Parathyroid adenoma (tissue), 2 donors: ENCODE measurements at regions not wholly inside any gene's neighbourhood (a gene's known extent, or its start where the extent isn't known, plus 50 kb on each side); places are given as distances from the start of the nearest gene placed in this dataset.

Source experiments
- H2AFZ ChIP-seq: fragments of 300-600 bp; sonication (generic); one replicate; pipeline ENCODE4 v1.7.0; 2017; ENCODE audit warnings: antibody characterized with exemption, mild to moderate bottlenecking
- H3K27ac ChIP-seq: fragments of 300-600 bp; sonication (generic); one replicate; pipeline ENCODE4 v1.7.0; 2017
- H3K27me3 ChIP-seq: fragments of 300-600 bp; sonication (generic); one replicate; pipeline ENCODE4 v1.7.0; 2017; ENCODE audit warnings: low read length; ENCODE audit not compliant: control insufficient read depth, insufficient read depth
- H3K36me3 ChIP-seq: fragments of 300-600 bp; sonication (generic); one replicate; pipeline ENCODE4 v1.7.0; 2017; ENCODE audit warnings: low read length; ENCODE audit not compliant: control insufficient read depth, insufficient read depth
- H3K4me1 ChIP-seq: fragments of 300-600 bp; sonication (generic); one replicate; pipeline ENCODE4 v1.7.0; 2017; ENCODE audit warnings: control low read depth
- H3K4me2 ChIP-seq: fragments of 300-600 bp; sonication (generic); one replicate; pipeline ENCODE4 v1.7.0; 2017; ENCODE audit warnings: low read length
- H3K4me3 ChIP-seq: fragments of 300-600 bp; sonication (generic); one replicate; pipeline ENCODE4 v1.7.0; 2017; ENCODE audit warnings: low read depth, low read length
- H3K79me2 ChIP-seq: fragments of 300-600 bp; sonication (generic); one replicate; pipeline ENCODE4 v1.7.0; 2017; ENCODE audit warnings: control low read depth
- H3K9ac ChIP-seq: fragments of 300-600 bp; sonication (generic); one replicate; pipeline ENCODE4 v1.7.0; 2017; ENCODE audit warnings: mild to moderate bottlenecking
- H3K9me3 ChIP-seq: fragments of 300-600 bp; sonication (generic); one replicate; pipeline ENCODE4 v1.7.0; 2017; ENCODE audit warnings: low read length; ENCODE audit not compliant: control insufficient read depth
- CTCF ChIP-seq: fragments of 300-600 bp; sonication (generic); IDR thresholded peaks from one replicate; pipeline ENCODE4 v1.7.0; 2017; ENCODE audit warnings: antibody characterized with exemption, mild to moderate bottlenecking
- donor health status: primary hyperparathyroidism.

DNA sequence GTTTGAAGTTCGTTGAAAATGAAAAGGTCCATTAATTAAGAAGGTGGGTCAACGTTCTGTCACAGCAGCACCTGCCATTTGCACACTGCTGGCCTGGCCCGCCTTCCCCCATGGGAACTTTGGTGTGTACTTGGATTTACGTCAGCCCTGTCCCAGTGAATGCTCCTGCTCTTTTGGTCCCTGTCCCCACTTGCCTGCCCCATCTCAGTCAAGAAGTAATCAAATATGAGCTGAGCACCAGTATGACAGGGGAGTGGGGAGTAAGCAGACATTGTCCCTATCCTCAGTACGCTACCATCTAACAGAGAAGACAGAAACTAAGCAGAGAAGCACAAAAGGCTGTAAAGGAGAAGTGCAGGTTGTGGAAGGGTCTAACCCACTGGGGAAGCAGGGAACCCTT is 65.1 kb downstream of the SLC4A3 start:
- no peaks in the 10 kb centered on the region for H3K9me3 ChIP-seq
- no peak overlapping the region for H3K4me2 ChIP-seq
- H3K36me3 ChIP-seq: no peaks in the 10 kb centered on the region
- H3K27ac ChIP-seq: no peak overlapping the region
- H3K4me1 ChIP-seq: no peaks in the 10 kb centered on the region
- TF ChIP-seq CTCF: no peak
- no peak overlapping the region for H3K9ac ChIP-seq
- H3K79me2 ChIP-seq: no peaks in the 10 kb centered on the region
- no peak overlapping the region for H3K4me3 ChIP-seq
- H3K27me3 ChIP-seq: no peaks in the 10 kb centered on the region
- H2AFZ ChIP-seq: no peak overlapping the region

DNA sequence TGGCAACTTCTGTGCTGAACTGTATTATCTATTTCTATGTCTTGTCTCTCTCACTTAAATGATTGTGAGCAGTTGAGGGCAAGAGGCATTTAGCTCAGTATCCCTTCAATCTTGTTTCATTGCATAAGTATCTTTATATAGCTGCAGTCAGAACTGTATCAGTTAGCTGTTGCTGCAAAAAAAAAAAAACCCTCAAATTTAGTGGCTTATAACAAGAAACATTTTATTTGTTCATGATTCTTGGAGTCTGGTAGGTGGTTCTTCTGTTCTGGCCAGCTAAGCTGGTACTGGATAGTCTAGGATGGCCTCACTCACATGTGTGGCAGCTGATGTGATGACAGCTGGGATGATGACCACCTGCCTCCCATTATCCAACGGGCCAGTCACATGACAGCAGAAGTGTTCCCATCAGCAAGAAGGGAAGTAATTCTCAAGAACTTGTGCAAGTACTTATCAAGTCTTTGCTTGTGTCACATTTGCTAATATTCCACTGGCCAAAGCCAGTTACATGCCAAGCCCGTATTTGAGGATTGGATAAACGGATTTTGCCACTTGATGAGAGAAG is 67.8 kb downstream of the SLC4A3 start:
- no peak overlapping the region for H3K9ac ChIP-seq
- no peak overlapping the region for H3K4me3 ChIP-seq
- no peaks in the 10 kb centered on the region for H3K9me3 ChIP-seq
- no peaks in the 10 kb centered on the region for H3K79me2 ChIP-seq
- no peaks in the 10 kb centered on the region for H3K36me3 ChIP-seq
- no peak for TF ChIP-seq CTCF
- no peak overlapping the region for H3K4me2 ChIP-seq
- no peaks in the 10 kb centered on the region for H3K4me1 ChIP-seq
- H3K27ac ChIP-seq: no peak overlapping the region
- H2AFZ ChIP-seq: no peak overlapping the region
- no peaks in the 10 kb centered on the region for H3K27me3 ChIP-seq

DNA sequence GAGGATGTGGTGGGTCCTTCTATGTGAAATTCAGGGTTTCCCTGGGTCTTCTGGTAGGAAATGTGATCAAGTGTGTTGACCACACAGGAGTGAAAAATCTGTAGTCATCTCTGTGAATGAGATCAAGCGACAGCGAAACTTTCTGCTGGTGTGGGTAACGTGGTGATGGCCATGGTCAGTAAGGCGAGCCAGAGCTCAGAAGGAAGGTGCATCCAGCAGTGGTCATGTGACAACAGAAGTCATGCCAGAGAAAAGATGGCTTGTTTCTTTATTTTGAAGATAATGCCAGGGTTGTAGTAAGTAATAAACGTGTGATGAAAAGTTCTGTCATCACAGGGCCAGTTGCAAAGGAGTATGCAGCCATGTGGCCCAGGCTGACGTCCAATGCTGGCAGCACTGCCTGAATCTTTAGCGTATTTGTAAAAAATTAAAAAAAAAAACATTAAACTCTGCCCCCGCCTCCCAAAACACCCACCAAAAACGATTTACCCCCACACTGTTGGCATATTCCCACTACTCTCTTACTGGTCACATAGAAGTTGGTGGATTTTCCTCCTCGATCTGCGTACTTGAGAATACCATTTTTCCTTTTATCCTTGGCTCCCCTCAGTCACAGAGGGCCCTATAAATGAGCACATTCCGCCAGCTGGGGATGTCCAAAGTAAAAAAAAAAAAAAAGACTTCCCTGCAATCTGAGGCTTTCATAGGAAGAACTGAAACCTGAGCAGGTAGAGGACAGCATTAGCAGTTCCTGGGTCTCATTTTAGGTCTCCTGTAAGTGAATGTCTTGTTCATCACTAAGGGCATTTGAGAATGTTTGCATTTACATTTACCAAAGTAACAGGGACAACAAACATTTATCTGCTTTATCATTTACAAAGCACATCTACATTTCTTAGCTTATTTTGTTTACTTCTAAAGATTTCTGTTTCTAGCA is 70.6 kb downstream of the SLC4A3 start:
- Histone ChIP-seq H3K4me1 (no peaks in the 10 kb centered on the region), H3K9me3 (no peaks in the 10 kb centered on the region), H3K9ac (no peak overlapping the region), H3K4me3 (no peak overlapping the region), H3K79me2 (no peaks in the 10 kb centered on the region), H2AFZ (no peak overlapping the region), H3K27ac (no peak overlapping the region), H3K4me2 (no peak overlapping the region), H3K27me3 (no peaks in the 10 kb centered on the region), H3K36me3 (no peaks in the 10 kb centered on the region)
- TF ChIP-seq CTCF: no peak

DNA sequence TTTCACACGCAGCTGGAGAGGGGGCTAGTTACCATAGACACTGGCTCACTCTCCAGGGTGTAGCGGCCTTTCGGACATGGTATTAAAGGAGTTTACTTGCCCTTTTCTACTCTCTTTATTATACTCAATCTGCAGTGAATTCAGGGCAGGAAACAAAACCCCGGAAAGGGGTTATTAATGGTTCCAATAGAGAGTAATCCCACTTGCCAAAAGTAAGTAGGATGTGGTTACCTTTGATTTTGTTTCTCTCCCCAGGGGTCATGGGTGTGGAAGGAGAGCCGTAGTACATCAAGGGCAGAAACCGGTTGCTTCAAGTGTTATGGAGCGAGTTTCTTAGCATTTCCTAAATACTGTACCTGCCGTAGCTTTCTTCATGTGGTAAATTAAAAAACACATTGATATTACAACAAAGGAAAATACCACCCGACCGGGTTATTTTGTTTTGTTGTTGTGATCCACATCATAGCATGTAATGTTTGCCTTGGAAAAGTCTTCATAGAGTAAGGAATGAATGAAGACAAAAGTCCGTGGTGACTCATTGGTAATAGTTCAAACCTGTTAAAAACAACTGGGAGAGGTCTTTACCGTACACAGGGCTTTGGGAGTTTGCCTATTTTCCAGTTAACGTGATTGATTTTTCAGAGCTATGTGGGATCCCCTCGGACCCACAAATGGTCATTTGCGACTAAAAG is 71.5 kb downstream of the SLC4A3 start:
- Histone ChIP-seq H3K9me3 (no peaks in the 10 kb centered on the region), H3K27me3 (no peaks in the 10 kb centered on the region), H3K79me2 (no peaks in the 10 kb centered on the region), H3K36me3 (no peaks in the 10 kb centered on the region), H3K27ac (no peak overlapping the region), H3K4me1 (no peaks in the 10 kb centered on the region), H3K4me3 (no peak overlapping the region), H3K9ac (no peak overlapping the region), H2AFZ (no peak overlapping the region), H3K4me2 (no peak overlapping the region)
- no peak for TF ChIP-seq CTCF
